HG03175 (cell line): ENCODE measurements at regions not wholly inside any gene's neighbourhood (a gene's known extent, or its start where the extent isn't known, plus 50 kb on each side); places are given as distances from the start of the nearest gene placed in this dataset.
"Not testable (repeated sequence)": the region's sequence is repeated elsewhere in the genome, so short reads cannot be mapped to it uniquely, and the experiment has no call there.

Experiments
- ATAC-seq: cut with Tn5 transposase; IDR thresholded peaks from one replicate; pipeline ENCODE4 v1.9.1; 2021; ENCODE audit warnings: mild to moderate bottlenecking, moderate library complexity; ENCODE audit not compliant: unreplicated experiment

DNA sequence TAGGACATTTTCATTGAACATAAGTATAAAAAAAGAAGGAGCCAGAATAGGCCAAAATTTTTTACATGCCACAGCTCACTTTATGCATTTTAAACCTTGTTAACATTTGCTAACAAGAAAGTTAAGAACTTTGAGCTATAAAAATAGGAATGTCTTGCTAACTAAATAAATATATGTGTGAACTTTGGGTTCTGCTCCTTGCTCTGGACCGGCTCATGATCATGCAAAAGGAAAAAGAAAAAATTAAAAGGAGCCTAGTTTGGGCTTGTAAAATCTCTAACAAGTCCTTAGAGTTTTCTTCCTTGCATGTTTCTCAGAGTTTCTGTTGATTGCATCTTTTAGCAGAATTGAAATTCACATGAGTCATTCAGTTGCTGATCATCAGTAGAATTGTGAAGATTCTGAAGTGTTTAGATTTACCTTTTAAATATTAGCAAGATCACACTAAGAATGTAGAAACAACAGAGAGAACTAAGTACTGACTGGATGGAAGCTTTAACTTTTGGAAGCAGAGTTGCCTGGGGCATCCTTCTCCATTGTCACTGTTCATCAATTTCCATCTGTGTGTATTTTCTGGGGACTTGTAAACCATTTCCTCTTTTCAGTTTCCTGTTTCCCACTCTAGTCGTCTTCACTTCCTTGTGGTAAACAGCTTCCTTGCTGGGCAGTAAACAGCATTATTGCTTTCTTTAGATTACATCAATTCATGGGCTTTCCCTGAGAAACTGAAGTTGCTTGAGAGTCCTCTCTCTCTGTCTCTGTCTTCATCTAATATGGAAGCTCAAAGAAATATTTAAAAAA lies 458.4 kb upstream of the BTBD3 start:
- ATAC-seq, result no peak

DNA sequence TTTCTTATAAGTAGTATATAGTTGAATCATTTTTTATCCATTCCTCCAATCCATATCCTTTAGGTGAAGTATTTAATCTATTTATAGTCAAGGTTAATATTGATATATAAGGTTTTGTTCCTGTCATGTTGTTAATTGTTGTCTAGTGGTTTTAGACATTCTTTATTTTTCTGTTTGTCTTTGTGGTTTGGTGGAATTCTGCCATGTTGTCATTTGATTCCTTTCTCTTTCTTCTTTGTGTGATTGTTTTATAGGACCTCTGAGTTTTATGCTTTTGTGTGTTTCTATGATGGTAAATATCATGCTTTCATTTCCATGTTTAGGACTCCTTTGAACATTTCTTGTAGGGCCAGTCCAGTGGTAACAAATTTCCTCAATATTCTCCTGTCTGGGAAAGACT lies 450.3 kb upstream of the BTBD3 start:
- ATAC-seq, result no peak

GRCh38 chr20:11468880-11469279 lies 448.8 kb upstream of the BTBD3 start:
- ATAC-seq, result no peak

- no peak for ATAC-seq
Observed at GRCh38 chr20:11469795-11470435, 447.8 kb upstream of the BTBD3 start.

DNA sequence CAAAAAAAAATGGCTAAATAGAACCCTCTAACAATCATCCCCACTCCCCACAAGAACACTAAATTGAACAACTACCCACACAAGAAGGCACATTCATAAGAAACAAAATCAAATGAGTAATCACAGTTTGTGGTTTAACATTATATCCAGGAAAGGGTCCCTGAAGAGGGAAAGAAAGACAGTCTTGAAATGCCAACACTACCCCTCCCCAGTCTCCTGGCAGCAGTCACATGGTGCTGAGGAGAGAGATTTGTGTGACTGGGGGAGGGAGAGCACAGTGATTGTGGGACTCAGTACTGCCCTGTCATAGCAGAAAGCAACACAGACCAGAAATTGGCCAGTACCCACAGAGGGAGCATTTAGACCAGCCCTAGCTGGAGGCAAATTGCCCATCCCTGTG lies 443.7 kb upstream of the BTBD3 start:
- no peak for ATAC-seq

GRCh38 chr20:11483697-11484096 lies 434.0 kb upstream of the BTBD3 start:
- ATAC-seq, result no peak

- no peak for ATAC-seq
Observed at GRCh38 chr20:11484479-11484878, 433.2 kb upstream of the BTBD3 start.

DNA sequence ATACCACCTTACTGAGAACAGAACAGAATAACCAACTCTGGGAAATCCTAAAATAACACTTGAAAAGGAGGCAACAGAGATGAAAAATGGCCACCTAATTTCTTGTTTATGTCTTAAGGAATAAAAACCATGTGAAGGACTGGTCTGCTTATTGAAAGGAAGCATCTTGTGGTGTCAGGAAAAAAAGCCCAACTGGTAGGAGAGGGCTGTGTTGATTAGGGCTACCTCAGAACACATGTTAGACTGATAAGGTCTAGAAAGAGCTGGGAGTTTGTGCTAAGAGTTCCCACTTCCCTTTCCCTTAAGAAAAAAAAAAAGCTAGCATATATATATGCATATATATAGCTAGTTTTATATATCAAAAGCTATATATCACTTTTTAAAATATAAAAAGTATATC lies 425.3 kb upstream of the BTBD3 start:
- no peak for ATAC-seq

DNA sequence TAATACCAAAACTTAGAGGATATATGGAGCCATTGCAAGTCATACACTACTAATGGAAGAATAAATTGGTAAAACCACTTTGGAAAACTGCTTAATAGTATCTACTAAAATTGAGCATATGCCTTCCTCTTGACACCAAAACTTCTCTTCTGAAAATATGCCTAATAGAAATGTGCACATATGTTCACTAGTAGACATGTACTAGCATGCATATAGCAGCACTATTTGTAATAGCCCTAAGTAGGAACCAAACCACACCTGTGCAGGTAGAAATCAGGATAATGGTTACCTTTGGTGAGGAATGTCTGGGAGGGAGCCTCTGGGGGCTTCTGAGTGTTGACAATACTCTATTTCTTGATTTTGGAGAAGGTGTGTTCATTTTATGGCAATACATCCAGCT lies 424.8 kb upstream of the BTBD3 start:
- ATAC-seq, result no peak

- no peak for ATAC-seq
Observed at GRCh38 chr20:11496380-11496779, 421.3 kb upstream of the BTBD3 start.

DNA sequence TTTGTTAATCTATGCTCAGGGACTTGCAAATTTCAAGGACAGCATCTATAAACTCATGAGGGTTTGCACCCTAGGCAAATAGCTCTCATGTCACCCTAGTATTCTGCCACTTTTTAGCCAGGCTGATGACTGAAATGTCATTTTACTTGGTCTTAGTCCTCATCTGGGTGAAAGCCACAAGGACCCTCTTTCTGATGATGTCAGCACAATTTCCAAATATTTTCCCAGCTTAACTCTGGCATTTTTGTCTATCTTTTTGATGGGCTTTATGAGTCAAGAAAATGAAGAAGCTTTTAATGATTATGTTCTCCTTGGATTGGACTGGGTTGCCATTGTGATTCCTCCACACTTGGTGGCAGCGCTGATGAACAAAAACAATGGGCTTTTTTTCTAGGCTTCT lies 420.1 kb upstream of the BTBD3 start:
- no peak for ATAC-seq

DNA sequence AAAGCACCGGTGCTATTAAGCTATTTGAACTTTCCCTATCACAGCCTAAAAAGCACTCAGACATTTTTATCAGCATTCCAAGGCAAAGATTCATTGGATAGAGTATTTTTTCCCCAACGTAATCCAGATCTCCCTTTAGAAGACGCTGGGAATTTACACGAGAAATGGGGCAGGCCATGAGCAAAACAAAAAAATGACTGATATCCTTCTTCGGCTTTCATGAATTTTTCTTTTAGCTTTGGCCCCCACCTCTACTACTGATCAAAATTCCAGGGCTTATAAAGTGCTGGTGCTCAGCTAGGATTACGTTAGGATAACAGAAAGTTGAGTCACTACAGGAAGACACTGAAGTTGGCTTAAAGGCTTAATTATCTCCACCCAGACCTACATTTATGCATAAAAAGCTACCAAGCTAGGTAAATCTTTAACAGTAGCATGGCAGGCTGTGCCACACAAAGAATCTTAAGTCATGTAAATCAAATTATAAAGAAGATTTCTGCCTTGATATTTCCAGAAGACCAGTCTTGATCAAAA lies 418.5 kb upstream of the BTBD3 start:
- ATAC-seq, result no peak

DNA sequence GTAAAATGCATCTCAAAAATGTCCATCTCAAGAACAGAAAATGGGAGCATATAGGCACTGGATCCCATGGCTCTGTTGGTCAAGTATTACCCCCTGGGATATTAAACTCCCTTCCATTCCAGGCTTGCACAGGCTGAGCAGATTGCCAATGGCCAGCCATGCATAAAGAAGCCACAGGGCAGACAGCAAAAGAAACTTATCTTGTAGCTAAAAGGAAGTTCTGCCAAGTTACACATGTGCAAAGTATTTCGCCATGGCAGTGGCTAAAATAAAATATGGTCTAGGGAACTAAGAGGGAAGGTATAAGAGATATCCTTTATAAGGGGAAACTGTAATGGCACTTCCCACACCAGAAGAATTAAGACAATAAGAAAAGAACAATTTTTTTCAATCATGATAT lies 415.6 kb upstream of the BTBD3 start:
- ATAC-seq, result no peak

GRCh38 chr20:11502671-11503070 lies 415.0 kb upstream of the BTBD3 start:
- ATAC-seq, result no peak

GRCh38 chr20:11509776-11510175 lies 407.9 kb upstream of the BTBD3 start:
- ATAC-seq, result no peak

DNA sequence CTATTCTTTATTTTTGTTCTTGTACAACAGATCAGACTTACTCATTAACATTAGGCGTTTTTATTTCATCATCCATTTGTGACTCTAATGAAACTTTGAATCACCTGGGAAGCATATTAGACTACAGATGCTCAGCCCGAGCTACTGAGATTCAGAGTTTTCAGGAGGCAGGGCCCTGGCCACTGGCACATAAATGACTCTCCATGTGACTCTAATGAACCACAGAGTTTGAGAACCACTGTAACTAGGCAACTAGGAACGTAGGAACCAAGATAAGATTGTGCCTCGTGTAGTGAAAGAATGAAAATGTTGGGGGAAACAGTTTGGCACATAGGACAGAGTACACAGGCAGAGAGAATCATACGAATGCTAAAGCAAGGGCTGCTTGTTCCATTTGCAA lies 405.9 kb upstream of the BTBD3 start:
- no peak for ATAC-seq

- ATAC-seq, result not testable (repeated sequence)
Observed at GRCh38 chr20:11513241-11513745, 404.4 kb upstream of the BTBD3 start.

- no peak for ATAC-seq
Observed at GRCh38 chr20:11516448-11516847, 401.2 kb upstream of the BTBD3 start.

DNA sequence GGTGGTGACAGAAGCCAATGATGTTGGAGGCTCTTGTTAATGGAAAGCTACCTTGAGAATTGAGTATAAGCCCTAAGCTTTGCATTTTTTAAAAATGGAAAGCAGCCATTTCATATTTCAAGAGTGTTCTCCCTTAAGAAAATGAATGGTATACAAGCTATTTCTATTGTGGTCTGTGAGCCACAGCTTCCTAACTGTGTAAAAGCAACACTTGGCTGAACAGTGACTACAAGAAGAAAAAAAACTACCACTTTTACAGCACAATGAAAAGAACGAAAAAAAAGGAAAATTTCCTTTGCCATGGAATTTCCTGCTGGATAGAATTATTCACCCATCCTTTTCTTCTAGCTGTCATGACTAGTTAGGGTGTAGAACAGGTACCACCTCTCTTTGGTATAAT lies 397.1 kb upstream of the BTBD3 start:
- no peak for ATAC-seq

GRCh38 chr20:11521476-11522365 lies 396.0 kb upstream of the BTBD3 start:
- ATAC-seq, result no peak

- no peak for ATAC-seq
Observed at GRCh38 chr20:11522366-11522741, 395.3 kb upstream of the BTBD3 start.
